Hindlimb muscle (tissue), 1 donor: ENCODE measurements at regions not wholly inside any gene's neighbourhood (a gene's known extent, or its start where the extent isn't known, plus 50 kb on each side); places are given as distances from the start of the nearest gene placed in this dataset.

Experiments
- DNase-seq: peaks from one replicate; pipeline ENCODE4 v3.0.0-alpha.2; 2013

DNA sequence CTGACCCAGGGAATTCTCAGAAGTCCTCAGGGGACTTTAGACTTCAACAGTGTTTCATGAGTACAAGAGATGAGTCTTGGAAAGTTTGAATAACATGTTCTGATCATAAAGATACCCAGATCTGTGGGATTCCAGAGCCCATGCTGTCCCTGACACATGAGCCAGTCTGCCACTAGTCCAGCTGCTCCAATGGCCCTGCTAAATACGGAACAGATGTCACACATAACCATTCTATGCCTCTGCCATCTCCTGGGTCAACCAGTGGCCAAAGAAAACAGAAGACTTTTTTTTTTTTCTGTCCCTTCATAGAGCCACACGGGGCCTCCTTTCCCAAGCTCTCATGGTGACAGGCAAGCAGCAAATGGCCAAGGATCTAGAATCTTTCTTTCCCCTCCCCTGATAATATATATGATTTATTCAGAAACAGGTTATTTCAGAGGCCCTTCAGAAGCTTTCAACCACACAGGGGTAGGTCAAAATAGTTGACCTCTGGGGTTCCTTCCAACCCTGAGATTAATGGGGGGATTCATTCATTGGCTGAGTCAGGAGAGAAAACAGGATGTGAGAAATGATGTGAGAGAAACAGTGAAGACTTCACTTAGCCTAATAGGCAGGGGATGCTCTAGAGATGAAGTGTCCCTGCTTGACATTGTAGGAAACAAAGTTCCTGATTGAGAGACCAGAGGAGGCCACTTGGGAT lies 367.7 kb downstream of the CDK5RAP2 start:
- DNase-seq = no peak

DNA sequence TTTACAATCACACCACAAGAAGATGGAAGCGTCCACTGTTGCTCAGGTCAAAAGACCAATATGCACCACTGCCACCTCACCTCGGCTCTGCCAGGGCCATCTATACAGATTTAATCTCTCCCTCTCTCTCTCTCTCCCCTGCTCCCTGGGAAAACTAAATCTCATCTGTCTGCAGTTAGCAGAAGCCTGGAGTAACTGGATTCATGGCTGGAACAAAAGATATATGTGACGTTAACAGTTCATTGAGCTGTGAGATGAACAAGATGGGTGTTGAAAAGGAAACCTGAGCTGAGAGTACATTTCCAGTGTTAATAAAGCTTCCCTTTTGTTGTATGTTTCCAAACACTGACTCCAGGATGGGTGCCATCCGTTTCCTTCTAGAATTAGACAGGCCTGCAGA lies 369.7 kb downstream of the CDK5RAP2 start:
- no peak for DNase-seq

DNA sequence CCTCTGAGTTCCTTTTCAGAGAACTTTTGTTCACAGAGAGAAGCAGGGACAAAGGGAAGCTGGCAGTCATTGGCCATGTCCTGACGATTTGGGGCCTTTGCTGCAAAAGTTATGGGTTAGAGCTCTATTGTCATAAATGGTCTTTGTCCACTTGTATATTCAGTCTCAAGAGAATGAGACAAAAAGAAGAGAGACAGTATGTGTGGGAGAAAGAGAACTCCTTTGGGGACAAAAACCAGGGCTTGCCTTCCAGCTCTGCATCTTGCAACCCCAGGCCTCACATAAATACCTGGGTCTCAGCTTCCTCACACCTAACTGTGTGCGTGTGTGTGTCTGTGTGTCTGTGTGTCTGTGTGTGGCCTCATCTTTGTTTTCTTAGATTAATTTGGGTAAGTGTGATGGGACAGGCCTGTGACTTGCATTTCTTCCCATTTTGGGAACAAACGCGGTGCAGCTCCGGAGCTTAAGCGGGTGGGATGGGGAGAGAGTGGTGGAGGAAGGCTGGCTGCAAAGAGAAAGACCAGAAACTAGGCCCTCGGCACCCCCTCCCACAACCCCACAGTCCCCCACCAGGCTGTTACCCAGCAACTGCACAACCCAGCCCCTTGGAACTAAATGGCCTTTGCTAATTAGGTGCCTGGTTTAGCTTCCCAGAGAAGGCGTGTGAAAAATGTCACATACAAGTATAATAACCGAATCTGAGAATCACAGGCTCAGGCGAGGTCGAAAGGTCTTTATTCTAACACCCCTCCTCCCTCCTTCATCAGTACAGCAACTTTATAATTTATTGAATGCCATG lies 376.9 kb downstream of the CDK5RAP2 start:
- DNase-seq = no peak

DNA sequence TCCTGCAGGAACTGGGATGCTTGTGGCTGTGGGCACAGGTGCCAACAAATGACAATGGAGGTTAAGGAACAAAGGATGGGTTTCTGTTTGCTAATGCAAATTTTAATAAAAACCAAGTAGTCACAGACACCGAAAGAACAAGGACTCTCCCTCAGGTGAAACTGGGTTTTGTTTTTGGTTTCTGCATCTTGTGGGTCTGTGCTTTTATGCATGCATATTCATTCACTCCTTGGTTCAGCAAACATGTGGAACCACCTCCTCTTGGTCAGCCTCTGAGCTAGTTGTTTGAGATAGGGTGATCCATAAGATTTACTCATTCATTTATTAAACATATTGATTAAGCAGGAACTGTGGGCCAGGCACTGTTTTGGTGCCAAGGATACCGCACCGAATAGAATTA lies 381.9 kb downstream of the CDK5RAP2 start:
- DNase-seq = no peak

DNA sequence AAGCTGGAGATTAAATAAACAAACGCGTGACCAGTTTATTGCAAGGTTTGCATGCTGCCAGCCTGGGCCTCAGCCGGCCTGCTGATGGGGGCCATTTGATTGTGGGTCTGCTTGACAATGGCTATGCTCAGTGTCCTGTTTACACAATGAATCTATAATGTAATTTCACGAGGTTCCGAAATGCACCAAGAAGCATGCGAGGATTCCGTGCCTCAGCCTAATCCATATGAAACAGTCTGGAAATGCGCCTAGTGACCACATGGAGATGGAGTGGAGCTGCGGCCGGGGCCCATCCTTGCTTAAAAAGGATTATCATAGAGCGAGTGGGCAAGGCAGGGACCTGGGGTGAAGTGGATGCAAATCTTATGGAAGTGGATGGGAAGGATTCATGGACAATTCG lies 382.4 kb downstream of the CDK5RAP2 start:
- DNase-seq = no peak

DNA sequence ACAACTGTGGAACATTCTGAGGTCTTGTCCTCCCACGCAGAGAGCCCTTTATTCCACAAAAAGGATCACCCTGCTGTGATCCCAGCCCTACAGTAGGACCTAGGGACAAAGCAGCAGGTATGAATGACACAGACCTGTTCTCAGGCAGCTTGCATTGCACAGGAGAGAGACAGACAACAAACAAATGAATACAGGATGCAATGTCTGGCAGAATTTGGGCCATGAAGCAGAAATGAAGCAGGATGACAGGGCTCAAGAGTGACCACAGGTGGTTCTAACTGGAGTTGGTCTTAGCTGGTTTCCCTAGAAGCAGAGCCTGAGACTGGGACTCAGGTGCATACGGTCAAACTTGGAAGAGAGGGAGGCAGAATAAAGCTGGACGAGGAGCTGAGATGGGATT lies 388.8 kb downstream of the CDK5RAP2 start:
- DNase-seq = no peak

DNA sequence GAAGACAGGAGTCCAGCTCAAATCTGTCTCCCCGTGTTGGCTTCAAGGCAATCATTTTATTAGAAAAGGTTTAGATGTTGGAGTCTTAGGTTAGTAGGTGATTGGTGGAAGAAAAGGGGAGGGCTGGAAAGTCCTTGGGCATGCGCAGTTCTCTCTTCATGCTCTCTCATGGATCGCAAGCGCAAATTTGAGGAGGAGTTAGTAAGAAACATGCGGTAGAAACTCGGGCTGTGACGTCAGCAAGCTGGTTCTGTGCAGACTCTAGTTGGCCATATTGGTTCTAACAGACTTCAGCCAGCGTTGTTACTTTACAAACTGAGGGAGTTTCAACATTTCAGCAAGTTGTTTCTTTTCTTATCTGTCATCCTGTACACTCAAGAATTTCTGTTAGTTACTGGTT lies 392.2 kb downstream of the CDK5RAP2 start:
- DNase-seq = no peak

DNA sequence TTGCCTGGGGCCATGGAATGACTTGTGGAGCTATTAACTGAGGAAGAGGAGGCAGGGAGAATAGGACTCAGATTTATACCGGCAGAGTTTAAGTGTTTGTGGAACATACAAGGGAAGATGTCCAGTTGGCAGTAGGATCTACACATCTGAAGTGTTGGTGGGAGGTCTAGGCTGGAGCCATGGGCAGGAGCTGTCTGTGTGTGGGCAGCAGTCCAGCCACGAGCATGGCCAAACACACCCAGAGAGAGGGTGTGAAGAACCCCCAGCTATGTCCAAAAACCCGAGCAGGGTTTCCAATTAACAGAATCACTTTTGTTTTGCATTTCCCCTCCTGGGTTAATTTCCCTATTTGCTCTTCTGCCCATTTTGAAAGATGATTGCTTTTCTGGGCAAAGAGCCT lies 393.7 kb downstream of the CDK5RAP2 start:
- DNase-seq = no peak

DNA sequence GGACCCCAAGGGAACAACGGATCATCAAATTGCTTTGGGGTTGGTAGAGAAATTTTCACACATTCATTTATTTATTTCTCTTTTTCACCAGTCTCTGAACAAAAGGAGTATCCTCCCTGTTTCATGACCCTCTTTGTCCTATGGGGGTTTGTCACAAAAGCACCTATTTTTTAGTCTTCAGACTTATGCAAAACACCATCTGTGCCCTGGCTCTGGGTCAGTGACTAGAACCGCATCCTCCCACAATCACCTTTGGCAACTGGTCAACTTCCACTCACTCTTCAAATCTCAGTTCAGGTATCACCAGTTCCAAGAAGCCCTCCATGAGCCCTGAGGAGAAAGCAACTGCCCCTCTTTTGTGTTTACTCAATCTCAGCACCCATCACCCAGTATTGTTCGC lies 395.7 kb downstream of the CDK5RAP2 start:
- DNase-seq = no peak

DNA sequence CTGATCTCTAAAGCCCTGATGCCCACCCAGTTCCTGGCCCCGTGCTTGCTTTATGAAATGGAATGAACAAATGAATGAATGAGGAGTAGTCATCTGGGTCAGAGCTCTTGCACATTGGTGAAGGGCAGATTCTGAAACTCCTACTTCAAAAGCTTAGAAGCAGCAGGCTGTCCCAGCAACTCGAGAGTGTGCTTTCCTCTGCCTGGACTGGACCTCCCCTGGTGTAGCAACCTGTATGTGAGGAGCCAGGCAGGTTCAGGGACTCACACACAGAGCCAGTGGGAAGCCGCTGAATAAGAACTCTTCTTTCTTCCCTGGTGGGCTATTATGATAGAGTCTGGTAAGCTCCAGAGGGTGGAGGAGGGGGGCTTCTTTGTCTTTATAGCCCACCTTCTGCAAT lies 396.4 kb downstream of the CDK5RAP2 start:
- no peak for DNase-seq

DNA sequence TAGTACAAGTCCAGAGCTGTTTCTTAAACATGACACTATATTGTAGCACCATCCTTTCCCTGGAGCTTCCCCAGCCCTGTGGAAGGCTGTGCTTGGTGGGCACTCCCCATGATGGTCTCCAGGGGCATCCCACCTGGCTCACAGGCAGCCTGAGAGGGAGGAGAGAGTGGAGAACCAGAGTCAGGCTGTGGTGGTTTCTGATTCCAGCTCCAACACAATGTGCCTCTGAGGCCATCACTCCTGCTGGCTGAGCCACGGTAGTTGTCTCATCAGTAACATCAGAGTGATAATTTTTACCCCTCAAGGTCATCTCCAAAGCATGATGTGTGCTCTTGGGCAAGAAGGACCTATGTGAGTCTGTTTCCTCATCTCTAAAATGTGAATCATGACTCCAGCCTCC lies 398.0 kb downstream of the CDK5RAP2 start:
- no peak for DNase-seq

DNA sequence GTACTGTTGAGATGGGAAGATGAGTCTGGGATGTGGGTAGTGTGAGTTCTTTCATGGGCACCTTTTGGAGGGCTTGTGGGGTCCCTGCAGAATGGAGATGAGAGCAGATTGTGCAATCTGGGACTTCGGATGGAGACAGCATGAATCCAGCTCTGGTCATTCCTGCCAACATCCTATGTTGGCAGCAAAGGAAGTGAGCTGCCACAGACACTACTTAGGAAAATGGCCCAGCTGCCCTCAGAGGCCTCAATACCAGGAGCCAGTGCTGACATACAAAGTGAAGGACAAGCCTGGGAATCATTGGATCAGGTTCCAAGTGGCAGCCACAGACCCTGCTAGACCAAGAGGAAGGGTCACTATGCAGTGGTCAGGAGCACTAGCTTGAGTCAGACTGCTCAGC lies 402.8 kb downstream of the CDK5RAP2 start:
- DNase-seq = no peak

DNA sequence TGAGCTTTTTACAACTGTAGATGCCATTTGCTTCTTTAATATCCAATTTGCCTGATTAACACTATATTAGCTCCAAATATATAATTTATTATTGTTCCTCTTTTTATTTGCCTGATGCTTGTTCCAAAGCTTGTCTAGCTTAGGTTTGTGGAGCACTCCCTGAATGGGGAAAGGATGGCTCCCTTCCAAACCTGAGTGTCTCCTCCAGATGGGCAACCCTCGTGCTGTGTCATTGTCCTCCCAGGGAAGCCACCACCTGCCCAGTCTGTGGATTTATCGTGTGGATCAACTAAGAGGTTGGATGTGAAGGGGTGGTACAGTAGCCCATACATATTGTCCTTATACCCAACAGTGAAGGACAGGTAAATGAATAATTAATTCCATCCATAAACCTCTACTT lies 404.9 kb downstream of the CDK5RAP2 start:
- DNase-seq = no peak

DNA sequence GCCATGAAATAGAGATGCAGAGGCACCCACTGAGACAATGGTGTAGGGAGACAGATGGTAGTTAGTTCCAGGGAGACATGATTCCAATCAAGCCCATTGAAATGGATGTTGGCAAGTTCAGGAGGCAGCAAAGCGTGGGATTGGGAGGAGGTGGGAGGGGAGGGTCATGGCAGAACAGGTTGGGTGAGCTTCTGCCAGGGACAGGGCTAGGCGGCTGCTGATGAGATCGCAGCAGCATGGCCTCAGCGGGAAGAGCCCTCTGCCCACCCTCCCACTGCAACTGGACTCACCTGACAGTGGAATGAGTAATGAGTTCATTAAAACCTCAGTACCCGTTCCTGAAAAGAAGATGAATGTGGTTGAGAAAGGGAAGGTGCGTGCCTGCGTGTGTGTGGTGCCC lies 418.2 kb downstream of the CDK5RAP2 start:
- no peak for DNase-seq

DNA sequence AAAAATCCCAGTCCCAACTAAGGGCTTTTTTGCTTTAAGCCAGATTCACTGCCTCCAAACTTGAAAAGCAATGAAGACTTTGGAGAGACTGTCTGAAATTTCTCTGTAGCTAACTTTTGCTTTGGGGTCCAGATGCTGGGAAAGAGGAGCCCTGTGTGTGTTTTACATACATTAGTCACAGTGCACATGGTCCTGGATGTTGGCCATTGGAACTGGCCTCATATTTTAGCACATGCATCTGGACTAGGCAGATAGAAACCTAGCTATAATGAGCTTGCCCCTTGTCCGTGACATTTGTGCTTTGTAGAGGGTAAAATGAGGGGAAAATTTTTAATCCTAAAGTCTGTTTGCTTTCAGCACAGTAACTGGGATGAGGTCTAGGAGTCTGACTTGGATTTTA lies 421.7 kb downstream of the CDK5RAP2 start:
- peak; percentile 15 for DNase-seq

DNA sequence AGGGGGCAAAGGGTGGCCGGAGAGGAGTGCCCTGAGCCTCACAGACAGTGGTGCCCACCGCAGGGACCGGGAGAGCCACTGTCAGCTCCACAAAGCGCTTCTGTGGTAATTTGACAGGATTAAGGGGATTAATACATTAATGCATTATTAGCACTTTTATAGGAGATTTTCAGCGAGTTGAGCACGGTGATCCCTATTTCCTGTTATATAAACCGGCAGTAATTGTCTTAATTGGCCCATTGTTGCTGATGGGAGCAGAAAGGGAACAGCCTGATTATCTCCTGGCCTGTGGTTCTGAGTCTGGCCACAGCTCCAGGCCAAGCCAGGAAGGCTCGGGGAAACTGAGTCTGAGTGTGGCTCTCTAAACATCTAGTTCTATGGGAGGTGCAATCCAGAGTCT lies 423.6 kb downstream of the CDK5RAP2 start:
- no peak for DNase-seq

DNA sequence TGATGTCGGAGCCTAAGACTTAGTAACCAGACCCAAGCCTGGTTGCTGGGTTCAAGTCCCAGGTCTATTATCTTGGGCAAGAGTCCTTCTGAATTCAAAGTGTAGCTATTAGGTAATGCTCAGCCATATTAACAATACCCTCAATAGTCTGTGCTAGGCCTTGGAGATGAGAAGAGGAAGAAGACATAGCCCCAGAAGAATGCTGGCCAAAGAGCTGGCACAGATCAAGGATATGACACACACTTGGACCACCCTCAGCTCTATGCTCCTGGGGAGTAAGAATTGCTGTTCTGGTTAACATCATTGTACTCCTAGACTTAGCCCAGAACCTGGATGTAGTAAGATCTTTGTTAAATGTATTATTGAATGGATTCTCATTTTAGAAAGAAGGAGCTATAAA lies 426.7 kb downstream of the CDK5RAP2 start:
- DNase-seq = no peak

DNA sequence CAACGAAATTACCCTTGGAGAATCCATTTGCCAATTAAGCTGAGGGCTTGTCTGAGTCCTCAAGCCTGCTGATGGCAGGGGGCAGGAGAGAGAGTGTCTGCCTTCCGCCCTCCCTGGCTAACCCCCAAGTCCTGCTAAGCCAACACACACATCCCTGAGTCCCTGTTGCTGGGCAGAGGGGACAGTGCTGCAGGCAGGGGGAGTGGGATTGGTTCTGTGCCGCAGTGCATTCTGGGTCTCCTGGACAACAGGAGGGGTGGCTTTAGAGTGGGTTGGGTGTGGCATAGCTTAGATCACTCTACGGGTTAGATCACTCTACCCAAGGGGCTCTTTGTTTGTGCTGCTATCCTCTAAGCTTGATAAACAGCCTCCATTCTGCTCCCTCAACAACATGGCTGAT lies 427.7 kb downstream of the CDK5RAP2 start:
- DNase-seq = peak; percentile 43

DNA sequence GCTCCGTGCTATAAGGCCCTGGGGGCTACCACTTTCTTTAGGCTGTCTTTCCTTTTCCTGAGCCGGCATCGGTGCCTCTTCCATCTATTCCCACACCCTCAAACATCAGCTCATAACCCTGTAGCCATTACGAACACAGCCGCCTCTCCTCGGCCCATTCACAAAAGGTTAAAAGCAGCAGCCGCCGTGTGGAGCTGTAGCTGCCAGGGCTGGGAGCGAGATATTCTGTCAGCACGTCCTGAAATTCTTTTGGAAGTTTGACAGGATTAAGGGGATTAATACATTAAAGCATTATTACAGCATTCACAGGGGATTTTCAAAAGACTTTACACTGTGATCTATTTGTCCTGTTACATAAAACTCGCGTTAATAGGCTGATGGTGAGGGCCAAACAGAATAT lies 428.2 kb downstream of the CDK5RAP2 start:
- no peak for DNase-seq

DNA sequence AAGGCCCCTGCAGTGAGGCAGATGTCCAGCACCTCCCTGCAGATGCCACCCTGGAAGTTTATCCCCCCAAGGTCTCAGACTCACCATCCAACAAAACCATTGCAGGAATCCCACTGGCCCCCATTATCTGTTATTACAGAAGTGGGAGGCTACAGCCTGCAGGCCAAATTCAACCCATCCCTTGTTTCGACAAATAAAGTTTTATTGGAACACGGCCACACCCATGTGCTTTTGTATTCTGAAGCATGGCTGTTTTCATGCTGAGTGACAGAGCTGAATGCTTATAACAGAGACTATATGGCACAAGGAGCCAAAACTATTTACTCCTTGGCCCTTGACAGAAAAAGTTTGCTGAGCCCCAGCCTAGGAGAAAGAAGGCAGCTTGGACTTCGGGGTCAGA lies 428.8 kb downstream of the CDK5RAP2 start:
- DNase-seq = no peak

DNA sequence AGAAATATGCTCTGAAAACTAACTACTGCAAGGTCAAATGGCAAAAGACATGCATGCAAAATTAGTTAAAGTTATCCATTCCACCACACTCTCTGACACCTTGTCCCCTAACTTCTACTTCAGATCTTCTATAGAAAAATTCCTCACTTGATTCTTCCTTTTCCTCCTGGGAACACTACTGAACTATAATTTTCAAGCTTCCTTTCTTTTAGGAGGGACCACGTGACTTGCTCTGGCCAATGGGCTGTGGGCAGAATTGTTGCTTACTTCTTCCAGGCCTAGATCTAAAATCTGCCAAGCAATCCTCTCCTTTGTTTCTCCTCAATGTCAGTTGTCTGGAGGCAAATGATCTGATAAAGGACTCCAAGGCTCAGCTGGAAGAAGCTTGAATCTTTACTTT lies 441.0 kb downstream of the CDK5RAP2 start:
- no peak for DNase-seq

DNA sequence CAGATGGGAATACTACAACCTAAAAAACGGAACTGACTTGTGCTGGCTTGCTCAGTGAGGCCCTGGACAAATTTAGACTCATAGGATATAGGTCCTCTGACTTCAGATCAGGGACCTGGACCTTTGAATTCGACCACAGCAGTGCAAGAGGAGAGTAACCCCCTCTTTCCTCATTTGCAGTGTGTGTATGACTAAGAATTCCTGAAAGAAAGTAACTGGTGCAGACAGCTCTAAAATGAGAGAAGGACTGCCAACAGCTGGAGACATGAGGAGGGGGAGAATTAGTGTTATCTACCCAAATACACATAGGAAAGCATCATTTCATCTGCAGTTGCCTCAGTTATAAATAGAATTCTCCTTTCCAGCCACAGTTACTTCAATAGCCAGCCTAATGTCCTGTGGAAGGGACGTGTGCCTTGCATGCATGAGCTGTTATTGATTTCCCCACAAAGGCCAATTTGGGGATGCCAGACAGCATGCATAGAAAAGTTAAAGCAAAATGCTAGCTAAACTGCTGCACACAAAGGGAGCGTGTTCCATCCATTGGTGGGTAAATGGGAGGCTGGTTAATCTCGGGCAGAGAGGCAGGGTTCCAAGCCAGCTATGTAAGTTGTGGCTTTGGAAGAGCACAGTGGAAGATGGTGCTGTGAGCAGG lies 442.7 kb downstream of the CDK5RAP2 start:
- no peak for DNase-seq

DNA sequence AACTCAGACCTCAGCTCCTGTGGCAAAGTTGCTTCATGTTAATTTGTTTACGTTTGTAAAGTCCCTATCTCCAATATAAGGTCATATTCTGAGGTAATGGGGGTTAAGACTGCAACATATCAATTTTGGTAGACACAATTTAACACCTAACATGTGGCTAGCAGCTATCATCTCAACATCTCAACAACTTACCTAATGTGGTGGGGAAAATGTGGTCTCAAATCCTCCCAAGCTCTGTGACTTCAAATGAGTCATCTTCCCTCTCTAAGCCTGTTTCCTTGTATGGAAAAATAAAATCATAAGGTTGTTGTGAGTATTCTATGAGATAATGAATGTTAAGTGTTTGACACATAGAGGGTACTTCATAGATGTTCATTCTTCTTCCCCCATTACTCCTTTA lies 443.3 kb downstream of the CDK5RAP2 start:
- no peak for DNase-seq

DNA sequence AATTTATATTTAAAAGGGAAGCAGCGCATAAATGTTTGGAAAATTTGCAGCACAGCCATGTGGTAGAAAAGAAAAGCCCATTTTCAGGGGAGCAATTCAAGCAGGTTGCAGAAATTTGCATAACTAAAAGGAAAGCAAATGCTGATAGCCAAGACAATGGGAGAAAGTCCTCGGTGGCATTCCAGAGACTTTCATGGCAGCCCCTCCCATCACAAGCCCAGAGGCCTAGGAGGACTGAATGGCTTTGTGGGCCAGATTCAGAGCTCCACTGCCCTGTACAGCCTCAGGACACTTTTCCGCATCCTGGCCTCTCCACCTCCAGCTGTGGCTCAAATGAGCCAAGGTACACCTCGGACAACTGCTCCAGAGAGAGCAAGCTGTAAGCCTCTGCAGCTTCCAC lies 462.9 kb downstream of the CDK5RAP2 start:
- DNase-seq = no peak
